ENCODE measurements at regions not wholly inside any gene's neighbourhood (a gene's known extent, or its start where the extent isn't known, plus 50 kb on each side); places are given as distances from the start of the nearest gene placed in this dataset.

DNA sequence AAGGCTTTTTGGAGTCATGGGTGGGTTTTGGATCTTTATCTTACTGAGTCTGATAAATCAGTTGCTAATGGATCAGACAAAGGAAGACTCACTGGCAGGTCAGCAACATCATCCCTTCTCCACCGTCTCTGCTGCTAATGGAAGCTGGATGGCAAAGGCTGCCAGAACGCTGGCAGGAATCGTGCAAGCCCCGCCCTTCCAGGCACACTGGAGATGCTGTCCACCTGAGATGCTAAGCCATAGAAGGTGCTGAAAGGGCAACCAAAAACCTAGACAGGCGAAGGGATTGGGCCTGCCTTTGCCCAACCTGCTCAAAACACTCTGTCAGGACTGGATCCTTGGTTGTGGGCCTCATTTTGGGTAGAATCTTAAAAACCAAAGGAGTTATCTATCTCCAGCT is 139.5 kb upstream of the FSTL4 start:
- Histone ChIP-seq H3K27me3 (replicated peaks) (peaks cover 3% of the 10 kb centered on the region), H3K4me3 (ENCODE audit: low read depth, low read length) (no peak overlapping the region), H3K27ac (no peak overlapping the region), H3K36me3 (replicated peaks) (no peaks in the 10 kb centered on the region)
- DNase-seq = no peak
- in situ Hi-C loops (cut with HindIII; ENCODE audit: low pct_ligation_motif_present, low sequenced_read_pairs) = no loop called here
- TF ChIP-seq CTCF (IDR thresholded peaks at IDR 0.05; ENCODE audit: low read depth, low read length, missing control alignments) = no peak

- no peaks in the 10 kb centered on the region for H3K36me3 ChIP-seq (replicated peaks)
- peaks cover 3% of the 10 kb centered on the region for H3K27me3 ChIP-seq (replicated peaks)
- no peak overlapping the region for H3K4me3 ChIP-seq (ENCODE audit: low read depth, low read length)
- in situ Hi-C loops (cut with HindIII; ENCODE audit: low pct_ligation_motif_present, low sequenced_read_pairs) = no loop called here
- no peak overlapping the region for H3K27ac ChIP-seq
- TF ChIP-seq CTCF (IDR thresholded peaks at IDR 0.05; ENCODE audit: low read depth, low read length, missing control alignments) = no peak
- DNase-seq = no peak
Observed at GRCh38 chr5:133751421-133751820, 139.1 kb upstream of the FSTL4 start.

DNA sequence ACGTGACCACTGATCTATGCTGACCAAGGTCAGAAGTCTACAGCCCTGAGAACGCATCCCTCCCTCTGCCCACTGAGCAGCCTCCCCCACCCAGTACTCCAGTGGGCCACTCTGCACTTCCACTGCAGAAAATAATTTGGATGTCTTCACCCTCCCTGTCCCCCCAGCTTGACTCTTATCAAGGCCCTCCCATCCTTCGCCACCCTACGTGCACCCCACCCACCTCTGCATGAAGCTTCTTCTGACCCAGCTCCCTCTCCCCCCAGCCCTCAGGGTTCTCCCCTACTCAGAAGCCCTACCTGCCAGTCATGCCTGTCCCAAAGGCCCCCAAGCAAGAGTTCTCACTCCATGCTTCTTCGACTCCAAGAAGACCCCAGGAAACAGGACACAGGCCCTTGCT is 138.5 kb upstream of the FSTL4 start:
- H3K27ac ChIP-seq = no peak overlapping the region
- DNase-seq = no peak
- peaks cover 3% of the 10 kb centered on the region for H3K27me3 ChIP-seq (replicated peaks)
- H3K4me3 ChIP-seq (ENCODE audit: low read depth, low read length) = no peak overlapping the region
- in situ Hi-C loops (cut with HindIII; ENCODE audit: low pct_ligation_motif_present, low sequenced_read_pairs) = no loop called here
- H3K36me3 ChIP-seq (replicated peaks) = no peaks in the 10 kb centered on the region
- no peak for TF ChIP-seq CTCF (IDR thresholded peaks at IDR 0.05; ENCODE audit: low read depth, low read length, missing control alignments)

GRCh38 chr5:133750356-133750755 is 138.0 kb upstream of the FSTL4 start:
- Histone ChIP-seq H3K27me3 (replicated peaks) (peaks cover under 1% of the 10 kb centered on the region), H3K36me3 (replicated peaks) (no peaks in the 10 kb centered on the region), H3K27ac (no peak overlapping the region), H3K4me3 (ENCODE audit: low read depth, low read length) (no peak overlapping the region)
- in situ Hi-C loops (cut with HindIII; ENCODE audit: low pct_ligation_motif_present, low sequenced_read_pairs) = no loop called here
- no peak for TF ChIP-seq CTCF (IDR thresholded peaks at IDR 0.05; ENCODE audit: low read depth, low read length, missing control alignments)
- DNase-seq = no peak

- DNase-seq = no peak
- H3K27me3 ChIP-seq (replicated peaks) = no peaks in the 10 kb centered on the region
Observed at GRCh38 chr5:133749331-133749985, 137.1 kb upstream of the FSTL4 start.

More at GRCh38 chr5:133749331-133749985, 137.1 kb upstream of the FSTL4 start:
- in situ Hi-C loops (cut with HindIII; ENCODE audit: low pct_ligation_motif_present, low sequenced_read_pairs) = no loop called here
- no peaks in the 10 kb centered on the region for H3K36me3 ChIP-seq (replicated peaks)
- no peak overlapping the region for H3K27ac ChIP-seq
- no peak overlapping the region for H3K4me3 ChIP-seq (ENCODE audit: low read depth, low read length)
- TF ChIP-seq CTCF (IDR thresholded peaks at IDR 0.05; ENCODE audit: low read depth, low read length, missing control alignments) = no peak
